Breast epithelium (tissue), 4 donors: ENCODE measurements at regions not wholly inside any gene's neighbourhood (a gene's known extent, or its start where the extent isn't known, plus 50 kb on each side); places are given as distances from the start of the nearest gene placed in this dataset.

ENCODE experiments used
- DNase-seq, 2 donors: peaks; one replicate each; pipeline ENCODE4 v3.0.0-alpha.2; 2019; ENCODE audit warnings: low spot score in 2 of 2
- H3K27ac ChIP-seq, 2 donors: fragments of 200-600 bp; sonication (generic) in 1 of 2; one replicate each; pipeline ENCODE4 v1.5.1; 2016 to 2019; ENCODE audit warnings: mild to moderate bottlenecking in 1 of 2
- H3K27me3 ChIP-seq, 2 donors: fragments of 200-600 bp; sonication (generic) in 1 of 2; one replicate each; pipeline versions ENCODE4 v1.5.1 to v1.6.0; 2017 to 2019; ENCODE audit warnings: control low read depth in 1 of 2, mild to moderate bottlenecking in 1 of 2
- H3K36me3 ChIP-seq: fragments of 200-600 bp; one replicate; pipeline ENCODE4 v1.5.1; 2019
- H3K4me1 ChIP-seq, 2 donors: fragments of 200-600 bp; sonication (generic); one replicate each; pipeline ENCODE4 v1.5.1; 2016 to 2019; ENCODE audit warnings: control low read depth in 1 of 2
- H3K4me3 ChIP-seq, 3 donors: fragments of 200-600 bp; sonication (generic); 1 replicate in 2 of 3; 2 replicates in 1 of 3; pipeline ENCODE4 v1.5.1; 2016 to 2019; ENCODE audit warnings: mild to moderate bottlenecking in 3 of 3, moderate library complexity in 2 of 3
- H3K9me3 ChIP-seq, 2 donors: fragments of 200-600 bp; sonication (generic) in 1 of 2; one replicate each; pipeline ENCODE4 v1.5.1; 2016 to 2019; ENCODE audit warnings: control low read depth in 1 of 2
- POLR2A ChIP-seq: fragments of 450-650 bp; IDR thresholded peaks from one replicate; pipeline ENCODE4 v1.6.1; 2016; ENCODE audit warnings: antibody characterized with exemption, mild to moderate bottlenecking, moderate library complexity
- POLR2AphosphoS5 ChIP-seq, 3 donors: sonication (generic); formaldehyde crosslinking; IDR thresholded peaks; one replicate each; pipeline ENCODE4 v1.6.1; 2017; ENCODE audit warnings: antibody characterized with exemption in 3 of 3
- intact Hi-C: fragments of 100-400 bp; cut with DNase I; formaldehyde crosslinking; loops from one replicate; pipeline ENCODE4 v1.15.1; 2023; ENCODE audit warnings: low total_unique reads
- TF ChIP-seq, protein P1 (sequence below), 3 donors: fragments of 450-650 bp; IDR thresholded peaks; one replicate each; pipeline ENCODE4 v1.5.1; 2016 to 2017; ENCODE audit warnings: antibody characterized with exemption in 3 of 3, mild to moderate bottlenecking in 3 of 3, moderate library complexity in 3 of 3

DNA sequence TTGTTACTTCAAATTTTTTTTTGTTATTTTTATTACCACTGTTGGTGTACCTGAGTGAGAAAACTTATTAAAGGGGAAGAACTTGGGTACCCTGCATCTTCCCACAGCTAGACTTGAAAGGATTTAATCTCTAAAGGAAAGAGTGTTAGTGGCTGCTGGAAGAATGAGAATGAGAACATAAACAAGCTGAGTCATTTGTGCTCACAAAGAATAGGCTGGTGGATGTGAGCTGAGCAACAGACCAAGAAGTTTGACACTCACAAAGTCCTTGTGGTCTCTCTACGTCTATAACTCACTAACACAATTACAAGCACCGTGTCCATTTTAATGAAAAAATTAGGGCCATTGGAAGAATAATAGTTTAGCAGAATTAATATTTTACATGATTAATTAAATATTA, 217.6 kb upstream of the ANO5 start:
- intact Hi-C loops, result no loop called here
- no peaks in the 10 kb centered on the region for H3K4me1 ChIP-seq

DNA sequence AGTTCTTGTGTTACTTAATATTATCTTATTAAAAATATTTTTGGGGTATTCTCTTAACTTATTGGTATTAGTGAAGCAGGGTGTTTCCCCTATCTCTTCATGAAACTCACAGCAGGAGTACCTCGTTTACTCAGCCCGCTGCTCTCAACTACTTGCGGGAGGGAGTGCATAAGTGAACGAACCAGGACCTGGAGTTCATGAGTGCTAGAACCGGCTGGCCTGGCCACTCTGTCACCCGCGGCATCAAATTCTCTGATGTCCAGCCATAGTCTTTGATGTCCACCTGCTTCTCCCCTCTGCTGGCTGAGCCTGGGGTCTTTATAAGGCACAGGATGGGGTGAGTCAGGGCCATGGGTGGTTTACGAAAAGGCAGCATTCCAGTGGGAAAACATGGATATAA, 216.7 kb upstream of the ANO5 start:
- Histone ChIP-seq H3K27ac (no peak overlapping the region), H3K9me3 (no peaks in the 10 kb centered on the region), H3K36me3 (no peaks in the 10 kb centered on the region), H3K27me3 (no peaks in the 10 kb centered on the region), H3K4me1 (no peaks in the 10 kb centered on the region), H3K4me3 (no peak overlapping the region)
- no peak for DNase-seq
- intact Hi-C loops, result no loop called here
- TF ChIP-seq POLR2AphosphoS5 (IDR thresholded peaks at IDR 0.05) (no peak), POLR2A (no peak)
- TF ChIP-seq, protein P1, sequence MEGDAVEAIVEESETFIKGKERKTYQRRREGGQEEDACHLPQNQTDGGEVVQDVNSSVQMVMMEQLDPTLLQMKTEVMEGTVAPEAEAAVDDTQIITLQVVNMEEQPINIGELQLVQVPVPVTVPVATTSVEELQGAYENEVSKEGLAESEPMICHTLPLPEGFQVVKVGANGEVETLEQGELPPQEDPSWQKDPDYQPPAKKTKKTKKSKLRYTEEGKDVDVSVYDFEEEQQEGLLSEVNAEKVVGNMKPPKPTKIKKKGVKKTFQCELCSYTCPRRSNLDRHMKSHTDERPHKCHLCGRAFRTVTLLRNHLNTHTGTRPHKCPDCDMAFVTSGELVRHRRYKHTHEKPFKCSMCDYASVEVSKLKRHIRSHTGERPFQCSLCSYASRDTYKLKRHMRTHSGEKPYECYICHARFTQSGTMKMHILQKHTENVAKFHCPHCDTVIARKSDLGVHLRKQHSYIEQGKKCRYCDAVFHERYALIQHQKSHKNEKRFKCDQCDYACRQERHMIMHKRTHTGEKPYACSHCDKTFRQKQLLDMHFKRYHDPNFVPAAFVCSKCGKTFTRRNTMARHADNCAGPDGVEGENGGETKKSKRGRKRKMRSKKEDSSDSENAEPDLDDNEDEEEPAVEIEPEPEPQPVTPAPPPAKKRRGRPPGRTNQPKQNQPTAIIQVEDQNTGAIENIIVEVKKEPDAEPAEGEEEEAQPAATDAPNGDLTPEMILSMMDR (IDR thresholded peaks at IDR 0.05), result no peak

More for the DNA sequence above, 217.6 kb upstream of the ANO5 start:
- no peak for DNase-seq
- no peak overlapping the region for H3K4me3 ChIP-seq
- no peaks in the 10 kb centered on the region for H3K36me3 ChIP-seq
- no peaks in the 10 kb centered on the region for H3K27me3 ChIP-seq
- no peaks in the 10 kb centered on the region for H3K9me3 ChIP-seq
- no peak overlapping the region for H3K27ac ChIP-seq
- TF ChIP-seq POLR2AphosphoS5 (IDR thresholded peaks at IDR 0.05) (no peak), POLR2A (no peak)
- TF ChIP-seq, protein P1 (IDR thresholded peaks at IDR 0.05), result no peak

DNA sequence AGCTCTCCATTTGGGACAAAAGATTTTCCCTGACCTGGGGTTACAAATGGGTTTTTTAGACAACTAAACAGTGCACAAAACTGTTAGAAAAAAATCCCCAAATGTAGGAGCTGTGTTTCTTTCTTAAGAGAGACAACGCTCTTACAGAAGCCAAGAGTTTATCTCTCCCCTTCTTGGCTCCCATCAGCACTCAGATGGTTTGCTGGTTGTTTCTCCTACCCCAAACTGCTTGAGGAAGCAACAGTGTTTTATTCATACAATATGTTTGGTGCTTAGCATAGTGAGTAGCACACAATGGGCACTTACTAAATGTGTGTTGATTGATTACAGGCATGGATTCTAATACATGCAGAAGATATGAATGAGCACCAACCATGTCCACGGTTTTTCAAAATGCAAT, 209.5 kb upstream of the ANO5 start:
- no peak for DNase-seq
- intact Hi-C loops, result loop anchor here (10.0 kb wide), 1 partner anchor 509 kb away; no protein-coding TSS in a partner anchor
- TF ChIP-seq, protein P1 (IDR thresholded peaks at IDR 0.05), result no peak
- TF ChIP-seq POLR2A (no peak), POLR2AphosphoS5 (IDR thresholded peaks at IDR 0.05) (no peak)

DNA sequence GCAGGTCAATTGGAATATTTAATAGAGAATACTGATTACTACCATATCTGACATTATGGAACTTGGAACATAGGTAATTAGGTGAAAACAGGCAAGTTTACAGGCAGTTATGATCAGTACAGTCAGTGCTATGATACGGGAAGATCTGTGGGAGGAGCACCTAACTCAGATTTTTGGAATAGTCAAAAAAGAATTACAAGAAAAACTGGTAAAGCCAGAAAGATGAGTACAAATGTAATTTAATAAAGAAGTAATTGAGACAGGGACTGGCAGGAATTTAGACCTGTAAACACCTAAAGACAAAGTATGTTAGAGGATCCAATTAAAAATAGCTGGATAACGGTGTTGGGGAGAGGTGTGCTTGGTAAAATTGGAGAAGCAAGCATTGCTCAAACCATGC, 206.5 kb upstream of the ANO5 start:
- Histone ChIP-seq H3K9me3 (no peaks in the 10 kb centered on the region), H3K36me3 (no peaks in the 10 kb centered on the region), H3K27ac (no peak overlapping the region), H3K27me3 (no peaks in the 10 kb centered on the region), H3K4me1 (no peaks in the 10 kb centered on the region), H3K4me3 (no peak overlapping the region)
- TF ChIP-seq POLR2A (no peak), POLR2AphosphoS5 (IDR thresholded peaks at IDR 0.05) (no peak)
- TF ChIP-seq, protein P1 (IDR thresholded peaks at IDR 0.05), result no peak
- intact Hi-C loops, result loop anchor here (10.0 kb wide), 1 partner anchor 512 kb away; no protein-coding TSS in a partner anchor
- DNase-seq, result no peak

More for the DNA sequence above, 209.5 kb upstream of the ANO5 start:
- no peaks in the 10 kb centered on the region for H3K9me3 ChIP-seq
- no peaks in the 10 kb centered on the region for H3K27me3 ChIP-seq
- no peak overlapping the region for H3K4me3 ChIP-seq
- H3K36me3 ChIP-seq, result no peaks in the 10 kb centered on the region
- no peaks in the 10 kb centered on the region for H3K4me1 ChIP-seq
- H3K27ac ChIP-seq, result no peak overlapping the region

DNA sequence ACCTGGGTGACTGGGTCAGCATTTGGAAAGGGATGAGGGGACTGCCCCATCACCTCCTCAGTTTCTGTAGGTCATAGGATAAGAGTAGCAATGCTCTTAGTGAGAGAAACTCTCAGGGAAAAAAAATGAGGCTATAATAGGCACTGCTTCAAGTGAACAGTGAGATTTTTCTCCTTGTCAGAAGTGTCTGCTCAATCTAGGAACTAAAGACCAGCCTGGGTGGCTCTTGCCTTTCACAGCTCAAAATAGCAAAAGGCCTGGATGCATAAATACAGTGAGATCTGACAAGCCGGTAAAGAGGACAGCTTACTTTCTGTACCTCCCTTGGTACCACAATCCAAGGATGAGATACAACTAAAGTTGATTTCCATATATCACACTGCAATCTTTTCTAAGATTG, 205.6 kb upstream of the ANO5 start:
- TF ChIP-seq, protein P1 (IDR thresholded peaks at IDR 0.05), result no peak
- no peak for TF ChIP-seq POLR2A
- TF ChIP-seq POLR2AphosphoS5 (IDR thresholded peaks at IDR 0.05), result no peak
- Histone ChIP-seq H3K4me1 (no peaks in the 10 kb centered on the region), H3K9me3 (no peaks in the 10 kb centered on the region), H3K4me3 (no peak overlapping the region), H3K27me3 (no peaks in the 10 kb centered on the region), H3K36me3 (peaks cover 4% of the 10 kb centered on the region), H3K27ac (no peak overlapping the region)
- intact Hi-C loops, result loop anchor here (10.0 kb wide), 1 partner anchor 512 kb away; no protein-coding TSS in a partner anchor
- no peak for DNase-seq
